NCI-H2029 treated with DMSO at 0.1 percent for 48 hours (cell line): ENCODE measurements at regions not wholly inside any gene's neighbourhood (a gene's known extent, or its start where the extent isn't known, plus 50 kb on each side); places are given as distances from the start of the nearest gene placed in this dataset.

Experiments
- DNase-seq: peaks from one replicate; lab custom pipeline; 2025; lab: John Stamatoyannopoulos, UW

GRCh38 chr20:24376311-24377099, 92.9 kb upstream of the SYNDIG1 start:
- DNase-seq = no peak

DNA sequence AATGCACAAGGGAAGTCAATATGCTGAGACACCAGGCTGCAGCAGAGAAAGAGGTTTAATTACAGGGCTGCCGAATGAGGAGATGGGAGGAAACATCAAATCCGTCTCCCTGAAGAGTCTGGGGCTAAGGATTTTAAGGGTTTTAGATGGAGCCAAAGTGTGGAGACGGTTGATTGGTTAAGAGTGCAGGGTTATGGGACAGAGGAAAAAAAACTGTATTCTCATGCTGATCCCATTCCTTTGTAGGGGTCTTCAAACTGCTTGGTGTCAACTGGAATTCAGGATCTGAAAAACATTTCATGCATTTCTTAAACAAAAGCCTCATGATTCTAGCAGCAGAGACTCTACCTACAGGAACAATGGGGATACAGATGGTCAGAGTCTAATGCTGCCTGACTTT, 96.1 kb upstream of the SYNDIG1 start:
- DNase-seq = no peak

- DNase-seq = no peak
Observed at GRCh38 chr20:24370911-24371695, 98.3 kb upstream of the SYNDIG1 start.

DNA sequence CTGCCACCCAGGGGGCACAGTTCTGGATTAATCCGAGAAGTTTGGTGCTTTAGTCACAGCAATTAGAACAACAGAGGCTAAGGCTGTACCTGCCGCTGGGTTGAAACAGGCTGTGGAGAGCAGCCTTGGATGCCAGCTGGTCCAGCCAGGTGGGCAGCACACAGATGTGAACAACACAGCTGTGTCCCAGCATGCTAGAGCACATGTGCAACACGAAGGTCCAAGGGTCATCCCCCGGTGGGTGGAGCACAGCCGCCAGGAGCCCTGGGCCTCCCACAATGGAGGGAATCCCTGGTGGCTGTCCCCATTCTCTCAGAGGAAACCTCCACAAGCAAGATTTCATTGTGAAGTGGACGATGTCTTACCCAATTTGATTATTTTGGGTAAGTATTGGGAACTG, 99.2 kb upstream of the SYNDIG1 start:
- no peak for DNase-seq

DNA sequence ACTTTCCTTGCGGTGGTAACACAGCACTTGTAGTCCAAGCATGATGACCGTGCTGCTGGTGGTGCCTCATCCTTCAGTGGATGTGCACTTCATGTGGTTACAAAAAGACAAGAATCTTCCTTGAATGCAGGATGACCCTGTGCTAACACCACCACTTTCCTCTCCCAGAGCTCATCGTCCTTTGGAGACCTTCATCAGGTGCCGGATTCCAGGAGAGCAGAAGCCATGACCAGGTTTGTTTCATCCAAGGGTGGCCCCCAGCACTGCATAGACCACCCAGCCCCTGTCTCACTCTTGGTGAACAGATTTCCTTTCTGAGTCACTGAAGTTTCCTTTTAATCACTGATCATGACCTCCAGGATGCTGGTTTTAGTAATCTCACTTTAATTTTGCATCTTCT, 101.2 kb upstream of the SYNDIG1 start:
- no peak for DNase-seq

DNA sequence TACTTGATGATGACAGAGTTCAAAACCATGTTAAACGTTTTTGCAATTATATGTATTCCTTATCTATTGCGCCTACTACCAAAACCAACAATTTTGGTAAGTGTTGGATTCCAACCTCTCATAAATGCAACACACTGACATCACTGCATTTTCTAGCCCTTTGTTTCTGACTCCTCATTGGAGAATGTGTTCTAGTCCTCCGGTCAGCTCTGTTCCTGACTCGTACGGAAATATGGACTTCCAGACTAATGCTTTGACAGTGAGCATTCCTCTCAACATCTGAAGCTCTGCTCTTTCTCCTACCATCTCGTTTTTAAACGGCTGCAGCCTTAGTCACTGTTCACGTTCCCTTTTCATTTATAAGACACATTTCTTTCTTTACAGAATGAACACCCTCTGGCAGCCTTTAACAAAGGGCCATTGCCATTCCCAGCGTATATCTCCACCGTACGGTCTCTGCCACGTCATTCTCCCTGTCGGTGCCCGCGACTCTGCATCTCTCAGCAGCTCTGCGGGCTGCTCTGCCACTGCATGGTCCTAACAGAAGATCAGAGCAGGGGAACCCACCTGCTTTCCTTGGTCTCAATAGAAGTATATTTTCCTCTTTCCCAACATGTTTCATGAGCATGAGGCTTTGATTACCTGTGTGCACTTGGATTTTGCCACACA, 103.0 kb upstream of the SYNDIG1 start:
- DNase-seq = no peak

- DNase-seq = no peak
Observed at GRCh38 chr20:24365670-24366069, 103.8 kb upstream of the SYNDIG1 start.

GRCh38 chr20:24364482-24364881, 104.9 kb upstream of the SYNDIG1 start:
- DNase-seq = peak; percentile 89

GRCh38 chr20:24363031-24363430, 106.4 kb upstream of the SYNDIG1 start:
- no peak for DNase-seq

GRCh38 chr20:24362080-24362479, 107.3 kb upstream of the SYNDIG1 start:
- no peak for DNase-seq

- no peak for DNase-seq
Observed at GRCh38 chr20:24361541-24361940, 107.9 kb upstream of the SYNDIG1 start.

GRCh38 chr20:24360531-24360930, 108.9 kb upstream of the SYNDIG1 start:
- DNase-seq = no peak

DNA sequence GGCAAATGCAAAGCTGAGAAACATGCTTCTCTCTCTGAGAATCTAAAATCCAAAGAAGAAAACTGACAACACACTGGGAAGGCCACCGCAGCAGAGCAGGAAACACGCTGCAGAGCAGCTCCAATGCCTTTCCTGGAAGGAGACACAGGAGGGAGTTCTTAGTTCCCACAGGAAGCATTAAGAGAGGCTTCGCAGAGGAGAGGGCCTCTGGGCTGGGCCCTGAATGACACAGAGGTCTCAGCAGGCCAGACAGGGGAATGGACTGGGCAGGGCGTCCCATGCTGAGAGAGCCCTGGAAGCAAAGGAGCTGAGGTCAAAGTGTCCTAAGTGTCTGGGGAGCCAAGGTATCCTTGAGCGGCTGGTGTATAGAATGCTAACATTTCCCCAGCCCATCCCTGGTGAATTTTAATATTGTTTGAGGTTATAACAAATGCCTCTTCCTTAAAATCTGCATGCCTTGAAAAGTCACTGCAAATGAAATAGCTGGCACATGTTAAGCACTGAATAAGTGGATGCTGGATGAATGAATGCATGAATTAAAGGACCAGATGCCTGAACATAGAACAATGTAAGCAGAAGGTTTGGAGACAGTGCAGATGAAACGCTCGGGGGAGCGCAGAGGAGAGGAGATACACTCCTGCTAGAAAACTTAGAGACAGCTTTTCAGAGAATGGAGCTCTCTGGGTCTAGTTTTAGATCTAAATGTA, 110.0 kb upstream of the SYNDIG1 start:
- DNase-seq = no peak

- DNase-seq = no peak
Observed at GRCh38 chr20:24357931-24358330, 111.5 kb upstream of the SYNDIG1 start.

DNA sequence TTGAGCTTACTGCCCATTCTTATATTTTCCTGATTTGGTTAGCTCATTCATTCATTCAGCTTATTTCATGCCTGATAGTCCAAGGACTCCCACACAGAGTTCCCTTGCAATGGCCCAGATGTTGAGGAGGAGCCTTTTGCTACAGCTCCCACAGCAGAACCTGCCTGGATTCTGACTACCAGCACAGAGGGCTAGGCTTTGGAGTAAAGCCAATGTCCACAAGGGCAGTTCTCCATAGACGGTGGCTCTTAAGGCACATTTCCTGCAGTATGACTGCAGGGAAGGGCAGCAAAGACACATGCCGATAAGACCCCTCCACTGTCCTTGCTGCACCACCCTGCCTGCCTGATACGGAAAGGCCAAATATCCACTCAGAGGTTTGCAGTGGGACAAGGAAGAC, 112.3 kb upstream of the SYNDIG1 start:
- DNase-seq = peak; percentile 75

GRCh38 chr20:24353135-24353690, 116.2 kb upstream of the SYNDIG1 start:
- no peak for DNase-seq

DNA sequence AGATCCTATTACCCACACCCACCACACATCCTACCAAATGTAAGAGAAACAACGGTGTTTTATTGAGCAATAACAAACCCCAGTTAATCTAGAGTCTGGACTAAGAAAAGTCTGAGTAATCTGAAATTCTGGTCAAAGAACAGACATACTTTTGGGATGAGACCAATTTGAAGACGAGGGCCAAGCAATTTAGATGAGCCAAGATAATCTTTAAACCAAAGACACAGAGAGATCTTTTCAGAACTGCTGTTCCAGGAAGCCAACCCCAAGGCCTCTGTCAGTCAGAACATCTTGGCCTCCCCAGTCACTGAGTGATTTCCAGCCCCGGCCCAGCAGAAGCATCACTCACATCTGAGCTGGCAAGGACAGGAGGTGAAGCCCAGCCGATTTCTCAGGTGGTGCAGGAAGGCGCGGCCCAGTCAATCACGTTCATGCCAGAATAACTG, 118.5 kb upstream of the SYNDIG1 start:
- DNase-seq = no peak

- no peak for DNase-seq
Observed at GRCh38 chr20:24341781-24342180, 127.6 kb upstream of the SYNDIG1 start.

- no peak for DNase-seq
Observed at GRCh38 chr20:24340933-24341332, 128.5 kb upstream of the SYNDIG1 start.

- DNase-seq = no peak
Observed at GRCh38 chr20:24339210-24339641, 130.2 kb upstream of the SYNDIG1 start.

- DNase-seq = no peak
Observed at GRCh38 chr20:24337551-24337950, 131.9 kb upstream of the SYNDIG1 start.

DNA sequence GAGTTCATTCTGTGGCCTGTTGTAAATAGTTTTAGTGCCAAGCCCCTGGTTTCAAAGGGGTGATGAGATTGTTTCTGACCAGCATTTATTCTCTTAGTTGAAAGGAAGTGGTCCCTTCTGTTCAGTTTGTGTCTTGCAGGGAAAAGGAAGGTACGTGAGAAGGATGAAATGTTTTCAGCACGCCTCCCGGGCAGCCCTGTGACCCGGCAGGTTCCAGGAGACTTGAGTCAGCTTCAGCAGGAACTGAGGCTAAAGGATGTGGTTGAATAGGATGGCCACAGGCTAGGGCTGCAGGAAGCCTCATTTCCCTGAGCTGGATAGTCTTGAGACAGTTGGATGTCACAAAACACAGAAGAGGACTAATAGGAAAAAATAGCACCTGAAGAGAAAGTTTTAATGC, 132.4 kb upstream of the SYNDIG1 start:
- DNase-seq = no peak
